Stimulated activated CD4-positive, alpha-beta T cell treated with anti-CD3 and anti-CD28 coated beads, Interleukin-2, amount 100 ng/mL, for 48 hours (primary cell): ENCODE measurements at regions not wholly inside any gene's neighbourhood (a gene's known extent, or its start where the extent isn't known, plus 50 kb on each side); places are given as distances from the start of the nearest gene placed in this dataset.
"Not testable (repeated sequence)": the region's sequence is repeated elsewhere in the genome, so short reads cannot be mapped to it uniquely, and the experiment has no call there.

Source experiments
- DNase-seq, 2 donors: peaks; one replicate each; pipeline ENCODE4 v3.0.0-alpha.2; 2020

DNA sequence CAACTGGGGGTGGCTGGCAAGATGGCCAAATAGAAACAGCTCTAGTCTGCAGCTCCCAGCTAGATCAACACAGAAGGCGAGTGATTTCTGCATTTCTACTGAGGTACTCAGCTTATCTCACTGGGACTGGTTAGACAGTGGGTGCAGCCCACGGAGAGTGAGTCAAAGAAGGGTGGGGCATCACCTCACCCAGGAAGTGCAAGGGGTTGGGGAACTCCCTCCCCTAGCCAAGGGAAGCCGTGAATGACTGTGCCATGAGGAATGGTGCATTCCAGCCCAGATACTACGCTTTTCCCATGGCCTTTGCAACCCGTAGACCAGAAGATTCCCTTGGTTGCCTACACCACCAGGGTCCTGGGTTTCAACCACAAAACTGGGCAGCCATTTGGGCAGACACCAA, 452.6 kb downstream of the NR4A2 start:
- not testable (repeated sequence) for DNase-seq

- DNase-seq, result no peak
Measured at GRCh38 chr2:155872396-155872795, 460.1 kb downstream of the NR4A2 start.

DNA sequence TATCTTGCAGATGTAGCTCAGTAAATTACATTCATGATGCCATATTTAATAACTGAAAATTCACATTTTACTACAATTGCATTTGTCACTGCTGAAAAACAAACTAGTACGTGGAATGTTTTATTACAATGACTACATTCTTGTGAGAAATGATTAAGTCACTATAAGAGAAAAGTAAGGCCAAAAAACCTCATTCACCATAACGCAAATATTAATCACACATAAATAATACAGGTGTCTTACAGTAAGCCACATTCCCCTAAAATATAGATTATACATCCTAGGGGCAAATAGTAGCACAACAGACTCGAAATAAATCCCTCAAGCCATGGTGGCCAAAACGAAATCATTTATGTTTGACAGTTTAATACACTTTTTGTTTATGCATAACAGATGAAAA, 460.6 kb downstream of the NR4A2 start:
- no peak for DNase-seq

DNA sequence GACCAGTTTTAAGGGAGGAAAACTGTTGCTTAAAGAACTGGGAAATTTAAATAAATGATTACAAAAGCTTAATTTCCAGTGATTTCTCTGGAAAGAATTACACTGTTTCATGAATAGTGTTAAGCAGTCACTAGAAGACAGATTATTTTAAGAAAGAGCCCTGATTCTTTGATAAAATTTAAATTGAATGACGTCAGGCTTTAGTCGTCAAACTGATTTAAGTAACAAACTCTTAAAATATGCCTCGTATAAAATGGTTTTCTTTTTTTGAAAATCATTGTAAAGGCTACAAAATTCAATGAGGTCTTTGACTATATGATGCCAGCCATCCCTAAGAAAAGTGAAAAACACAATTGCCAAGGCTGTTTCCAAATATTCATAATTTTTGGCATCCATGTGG, 465.0 kb downstream of the NR4A2 start:
- no peak for DNase-seq

GRCh38 chr2:155866477-155866876, 466.0 kb downstream of the NR4A2 start:
- no peak for DNase-seq

GRCh38 chr2:155852156-155852555, 480.4 kb downstream of the NR4A2 start:
- no peak for DNase-seq

DNA sequence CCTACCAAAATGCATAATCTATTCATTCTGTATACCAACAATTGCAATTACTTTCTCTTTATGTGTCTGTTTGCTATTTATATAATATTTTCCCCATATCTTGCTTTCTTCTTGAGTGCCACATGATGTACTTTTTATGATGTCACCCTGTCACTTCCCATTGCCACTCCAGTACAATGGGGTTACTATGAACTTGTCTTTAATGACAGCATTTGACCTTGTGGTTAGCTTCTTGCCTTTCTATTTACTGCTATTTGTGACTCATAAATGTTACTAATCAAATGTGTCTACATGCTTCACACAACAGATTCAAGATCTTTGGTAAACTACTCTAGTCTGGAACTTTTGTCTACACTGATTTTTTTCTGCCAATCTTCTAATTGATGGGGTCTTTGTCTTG, 486.3 kb downstream of the NR4A2 start:
- DNase-seq, result no peak

DNA sequence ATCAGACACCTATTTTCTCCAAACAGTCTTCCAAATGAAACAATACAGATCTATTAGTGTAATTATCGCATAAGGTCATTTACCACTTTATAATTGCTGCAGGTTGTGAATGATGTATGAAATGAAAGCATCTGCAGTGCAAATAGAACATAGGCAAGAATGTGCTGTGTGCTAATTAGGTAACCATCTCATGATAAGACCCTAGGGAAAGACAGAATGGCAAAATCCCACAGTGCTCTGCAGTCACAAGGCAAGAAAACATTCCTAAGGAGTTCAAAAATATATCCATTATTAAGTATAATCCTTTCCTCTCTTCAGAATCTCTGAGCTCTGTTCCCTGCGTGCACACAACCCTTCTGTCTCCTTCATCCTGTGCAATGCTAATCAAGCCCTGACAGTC, 488.1 kb downstream of the NR4A2 start:
- no peak for DNase-seq

GRCh38 chr2:155842103-155842502, 490.4 kb downstream of the NR4A2 start:
- DNase-seq, result no peak

DNA sequence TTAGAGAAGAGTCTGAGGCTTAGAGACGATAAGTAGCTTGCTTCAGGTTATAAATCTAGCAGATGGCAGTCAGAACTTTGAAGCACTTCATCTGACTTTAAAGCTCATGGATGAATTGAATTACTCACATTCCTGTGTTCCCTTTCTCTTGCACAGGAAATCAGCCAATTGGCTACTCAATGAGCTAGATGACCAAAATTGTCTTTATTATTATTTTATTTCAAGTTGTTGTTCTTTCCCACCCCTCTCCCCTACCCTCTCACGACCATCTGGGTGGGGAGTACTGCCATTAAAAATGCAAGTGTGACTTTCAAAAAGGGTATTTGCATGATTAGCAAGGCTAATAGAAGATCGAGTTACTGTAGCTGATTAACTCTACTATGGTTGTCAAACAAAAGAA, 491.1 kb downstream of the NR4A2 start:
- DNase-seq, result no peak

GRCh38 chr2:155840661-155841060, 491.9 kb downstream of the NR4A2 start:
- DNase-seq, result no peak

DNA sequence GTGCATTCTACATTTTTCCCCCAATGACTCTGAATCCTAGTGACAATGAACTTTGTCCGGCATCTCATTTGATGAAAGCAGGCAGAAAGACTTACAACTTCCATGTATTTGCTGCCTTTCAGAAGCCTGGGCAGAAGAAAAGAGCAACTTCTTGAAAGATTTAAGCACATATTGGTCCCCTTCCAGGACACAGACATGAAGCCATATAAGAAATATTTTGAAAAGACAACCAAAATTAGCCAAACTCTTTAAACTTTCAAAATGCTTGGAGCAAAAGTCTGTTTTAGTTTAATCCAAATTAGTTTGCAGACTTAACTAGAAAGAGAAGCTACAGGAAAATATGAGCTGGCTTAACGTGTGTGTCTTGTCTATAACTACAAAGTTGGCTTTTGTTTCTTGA, 492.5 kb downstream of the NR4A2 start:
- no peak for DNase-seq

GRCh38 chr2:155839436-155839835, 493.1 kb downstream of the NR4A2 start:
- no peak for DNase-seq

- no peak for DNase-seq
Measured at GRCh38 chr2:155836439-155836838, 496.1 kb downstream of the NR4A2 start.

- DNase-seq, result no peak
Measured at GRCh38 chr2:155830817-155831579, 501.5 kb downstream of the NR4A2 start.

- no peak for DNase-seq
Measured at GRCh38 chr2:155830351-155830750, 502.2 kb downstream of the NR4A2 start.

DNA sequence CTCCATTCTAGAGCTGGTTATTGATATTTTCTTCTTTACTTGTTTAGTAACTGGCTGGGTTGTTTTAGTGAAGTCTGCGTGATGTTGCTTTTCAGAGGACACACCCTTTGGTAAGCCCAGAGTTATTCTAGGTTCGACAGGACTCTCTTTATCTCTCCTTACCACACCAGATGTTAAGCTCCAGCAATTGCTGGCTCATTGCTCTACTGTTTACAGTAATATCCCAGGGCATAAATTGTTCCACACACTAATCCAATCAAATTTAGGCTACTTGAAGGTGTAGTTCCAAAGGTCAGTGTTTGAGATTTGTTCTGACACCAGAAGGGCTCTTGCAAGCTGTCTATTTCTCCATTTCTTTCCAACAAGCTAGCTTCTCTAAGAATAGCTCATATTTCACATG, 506.6 kb downstream of the NR4A2 start:
- no peak for DNase-seq

DNA sequence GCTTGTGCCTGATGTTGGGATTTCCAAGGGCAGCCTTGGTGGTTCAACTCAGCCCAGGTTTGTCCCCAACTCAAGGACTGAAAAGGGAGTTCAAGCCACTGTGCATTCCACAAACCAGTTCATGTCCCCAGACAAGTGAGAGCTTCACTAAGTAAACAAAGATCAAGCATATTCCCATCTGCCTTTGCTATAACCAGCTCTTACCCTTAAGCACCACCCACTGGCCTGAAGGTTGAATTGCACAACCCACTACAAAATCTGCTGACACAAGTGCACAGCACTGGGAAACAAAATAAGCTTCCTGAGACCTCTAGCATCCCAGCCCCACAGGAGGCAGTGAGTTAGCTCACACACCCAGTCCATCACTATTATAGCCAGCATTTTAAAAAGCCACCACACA, 516.7 kb downstream of the NR4A2 start:
- DNase-seq, result no peak

- DNase-seq, result no peak
Measured at GRCh38 chr2:155815275-155815674, 517.2 kb downstream of the NR4A2 start.

DNA sequence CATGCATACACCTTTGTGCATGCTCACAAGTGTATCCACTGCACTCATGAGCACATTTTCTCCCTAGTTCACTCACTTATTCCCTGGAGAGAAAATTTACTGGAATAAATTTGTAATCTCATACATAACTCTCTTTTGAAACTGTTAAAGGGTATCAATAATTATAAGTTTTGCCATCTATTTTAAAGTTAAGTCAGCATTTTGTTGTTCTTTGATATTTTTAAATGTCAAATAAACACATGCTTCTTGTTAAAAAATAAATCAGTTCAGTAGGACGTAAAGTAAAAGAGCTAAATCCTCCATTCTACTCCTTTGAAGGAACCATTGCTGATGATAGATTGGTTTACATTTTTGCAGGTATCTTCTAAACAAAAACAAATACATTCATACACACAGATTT, 522.1 kb downstream of the NR4A2 start:
- DNase-seq, result no peak

DNA sequence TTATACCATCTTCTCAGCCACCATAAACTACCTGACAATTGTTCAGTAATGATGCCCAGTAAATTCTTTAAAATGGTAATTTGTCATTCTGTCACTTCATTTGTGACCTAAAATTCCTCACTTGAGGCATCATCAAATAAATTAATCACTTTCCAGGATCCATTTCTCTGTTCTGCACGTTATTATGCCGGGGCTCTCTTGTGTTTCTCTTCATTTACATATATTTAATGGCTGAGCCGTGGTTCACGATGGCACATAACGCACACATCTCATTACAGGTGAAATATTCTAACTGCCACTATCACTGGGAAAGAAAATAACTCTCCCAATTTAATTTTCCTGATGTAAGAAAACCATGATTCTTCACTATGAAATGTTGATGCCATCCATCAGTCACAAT, 529.6 kb downstream of the NR4A2 start:
- no peak for DNase-seq

DNA sequence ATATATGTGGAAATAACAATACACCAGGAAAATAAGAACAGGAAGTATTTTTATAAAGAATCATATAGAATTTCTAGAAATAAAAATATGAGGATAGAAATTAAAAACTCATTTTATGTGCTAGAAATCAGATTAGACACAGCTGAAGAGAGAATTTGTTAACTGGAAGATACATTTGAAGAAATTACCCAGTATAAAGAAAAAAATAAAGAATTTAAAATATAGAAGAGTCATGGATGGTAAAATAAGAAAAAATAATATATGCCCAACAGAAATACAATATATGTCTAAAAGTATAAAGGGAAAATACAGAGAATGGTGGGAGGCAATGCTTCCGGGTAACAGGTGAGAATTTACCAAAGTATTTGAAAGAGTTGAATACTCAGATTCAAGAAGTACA, 539.9 kb downstream of the NR4A2 start:
- no peak for DNase-seq

DNA sequence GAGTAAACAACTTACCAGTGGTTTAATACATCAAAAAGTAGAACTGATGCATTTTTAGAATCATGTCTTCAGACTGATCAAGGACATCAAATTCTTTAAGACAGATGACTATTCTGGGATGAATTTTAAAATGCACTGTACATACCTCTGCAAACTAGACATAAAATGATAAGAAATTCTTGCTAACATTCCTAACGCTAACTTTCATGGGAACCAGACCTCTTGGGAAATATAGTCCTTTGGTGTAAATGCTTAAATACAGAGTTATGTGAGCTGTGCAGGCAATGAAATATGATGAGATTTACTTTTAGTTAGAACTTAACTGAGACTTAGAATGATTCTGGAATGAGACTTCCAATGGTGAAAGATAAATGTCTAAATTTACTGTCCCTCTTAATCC, 562.0 kb downstream of the NR4A2 start:
- no peak for DNase-seq

- no peak for DNase-seq
Measured at GRCh38 chr2:155766342-155767115, 566.0 kb downstream of the NR4A2 start.

DNA sequence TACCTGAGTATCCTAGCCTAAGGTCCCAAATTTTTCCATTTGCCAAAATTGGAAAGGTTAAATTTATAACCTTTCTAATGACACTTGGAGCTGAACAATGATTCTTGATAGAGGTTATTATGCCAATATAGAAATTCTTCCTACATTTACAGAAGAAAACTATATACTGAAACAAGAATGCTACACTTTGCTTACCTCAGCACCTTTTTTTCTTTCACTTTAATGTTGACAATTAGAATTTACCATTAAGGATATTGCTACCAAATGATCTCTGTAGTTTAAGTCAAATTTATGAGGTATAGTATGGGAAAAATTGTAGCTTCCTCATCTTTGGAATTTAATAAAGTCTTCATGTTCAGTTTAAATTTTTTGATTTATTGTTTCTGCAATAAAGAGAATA, 577.0 kb downstream of the NR4A2 start:
- no peak for DNase-seq
